ENCODE measurements at regions not wholly inside any gene's neighbourhood (a gene's known extent, or its start where the extent isn't known, plus 50 kb on each side); places are given as distances from the start of the nearest gene placed in this dataset.

- Mint-ChIP-seq H3K4me3 (no peak overlapping the region), H3K27ac (no peak overlapping the region), H3K9me3 (no peaks in the 10 kb centered on the region), H3K27me3 (ENCODE audit: low read depth) (no peaks in the 10 kb centered on the region), H3K4me1 (ENCODE audit: low read depth) (no peaks in the 10 kb centered on the region), H3K36me3 (ENCODE audit: low read depth) (no peaks in the 10 kb centered on the region)
Measured at GRCh38 chr4:163790231-163790630, 295.7 kb downstream of the TMA16 start.

GRCh38 chr4:163795885-163796284, 301.4 kb downstream of the TMA16 start:
- Mint-ChIP-seq H3K27me3 (ENCODE audit: low read depth) (no peaks in the 10 kb centered on the region), H3K9me3 (no peaks in the 10 kb centered on the region), H3K4me3 (no peak overlapping the region), H3K36me3 (ENCODE audit: low read depth) (no peaks in the 10 kb centered on the region), H3K27ac (no peak overlapping the region), H3K4me1 (ENCODE audit: low read depth) (no peaks in the 10 kb centered on the region)

- Mint-ChIP-seq H3K4me3 (no peak overlapping the region), H3K27me3 (ENCODE audit: low read depth) (no peaks in the 10 kb centered on the region), H3K9me3 (no peaks in the 10 kb centered on the region), H3K4me1 (ENCODE audit: low read depth) (no peaks in the 10 kb centered on the region), H3K27ac (no peak overlapping the region), H3K36me3 (ENCODE audit: low read depth) (no peaks in the 10 kb centered on the region)
Measured at GRCh38 chr4:163804001-163804400, 309.5 kb downstream of the TMA16 start.

- no peaks in the 10 kb centered on the region for H3K4me1 Mint-ChIP-seq (ENCODE audit: low read depth)
- no peaks in the 10 kb centered on the region for H3K27me3 Mint-ChIP-seq (ENCODE audit: low read depth)
- no peaks in the 10 kb centered on the region for H3K36me3 Mint-ChIP-seq (ENCODE audit: low read depth)
- H3K4me3 Mint-ChIP-seq = no peak overlapping the region
- no peak overlapping the region for H3K27ac Mint-ChIP-seq
- no peaks in the 10 kb centered on the region for H3K9me3 Mint-ChIP-seq
Measured at GRCh38 chr4:163806653-163807052, 312.2 kb downstream of the TMA16 start.

- no peak overlapping the region for H3K27ac Mint-ChIP-seq
- H3K4me1 Mint-ChIP-seq (ENCODE audit: low read depth) = no peaks in the 10 kb centered on the region
- no peaks in the 10 kb centered on the region for H3K9me3 Mint-ChIP-seq
- no peaks in the 10 kb centered on the region for H3K27me3 Mint-ChIP-seq (ENCODE audit: low read depth)
- no peak overlapping the region for H3K4me3 Mint-ChIP-seq
- H3K36me3 Mint-ChIP-seq (ENCODE audit: low read depth) = no peaks in the 10 kb centered on the region
Measured at GRCh38 chr4:163808011-163808410, 313.5 kb downstream of the TMA16 start.

- H3K4me1 Mint-ChIP-seq (ENCODE audit: low read depth) = no peaks in the 10 kb centered on the region
- no peak overlapping the region for H3K4me3 Mint-ChIP-seq
- H3K9me3 Mint-ChIP-seq = no peaks in the 10 kb centered on the region
- H3K27me3 Mint-ChIP-seq (ENCODE audit: low read depth) = no peaks in the 10 kb centered on the region
- H3K36me3 Mint-ChIP-seq (ENCODE audit: low read depth) = no peaks in the 10 kb centered on the region
- no peak overlapping the region for H3K27ac Mint-ChIP-seq
Measured at GRCh38 chr4:163810755-163811154, 316.3 kb downstream of the TMA16 start.

GRCh38 chr4:163815776-163816175, 321.3 kb downstream of the TMA16 start:
- no peaks in the 10 kb centered on the region for H3K4me1 Mint-ChIP-seq (ENCODE audit: low read depth)
- no peaks in the 10 kb centered on the region for H3K27me3 Mint-ChIP-seq (ENCODE audit: low read depth)
- no peak overlapping the region for H3K27ac Mint-ChIP-seq
- H3K9me3 Mint-ChIP-seq = no peaks in the 10 kb centered on the region
- no peaks in the 10 kb centered on the region for H3K36me3 Mint-ChIP-seq (ENCODE audit: low read depth)
- H3K4me3 Mint-ChIP-seq = no peak overlapping the region

GRCh38 chr4:163816494-163816893, 322.0 kb downstream of the TMA16 start:
- no peaks in the 10 kb centered on the region for H3K36me3 Mint-ChIP-seq (ENCODE audit: low read depth)
- no peak overlapping the region for H3K4me3 Mint-ChIP-seq
- H3K27ac Mint-ChIP-seq = no peak overlapping the region
- H3K4me1 Mint-ChIP-seq (ENCODE audit: low read depth) = no peaks in the 10 kb centered on the region
- H3K9me3 Mint-ChIP-seq = no peaks in the 10 kb centered on the region
- H3K27me3 Mint-ChIP-seq (ENCODE audit: low read depth) = no peaks in the 10 kb centered on the region

- Mint-ChIP-seq H3K27ac (no peak overlapping the region), H3K4me3 (no peak overlapping the region), H3K9me3 (no peaks in the 10 kb centered on the region), H3K36me3 (ENCODE audit: low read depth) (no peaks in the 10 kb centered on the region), H3K4me1 (ENCODE audit: low read depth) (no peaks in the 10 kb centered on the region), H3K27me3 (ENCODE audit: low read depth) (no peaks in the 10 kb centered on the region)
Measured at GRCh38 chr4:163818673-163819072, 324.2 kb downstream of the TMA16 start.

- Mint-ChIP-seq H3K4me3 (no peak overlapping the region), H3K4me1 (ENCODE audit: low read depth) (no peaks in the 10 kb centered on the region), H3K36me3 (ENCODE audit: low read depth) (no peaks in the 10 kb centered on the region), H3K9me3 (no peaks in the 10 kb centered on the region), H3K27ac (peak overlapping the region; percentile 36), H3K27me3 (ENCODE audit: low read depth) (no peaks in the 10 kb centered on the region)
Measured at GRCh38 chr4:163833669-163834068, 339.2 kb downstream of the TMA16 start.

- no peaks in the 10 kb centered on the region for H3K27me3 Mint-ChIP-seq (ENCODE audit: low read depth)
- no peaks in the 10 kb centered on the region for H3K4me1 Mint-ChIP-seq (ENCODE audit: low read depth)
- H3K36me3 Mint-ChIP-seq (ENCODE audit: low read depth) = no peaks in the 10 kb centered on the region
- H3K4me3 Mint-ChIP-seq = no peak overlapping the region
- no peak overlapping the region for H3K27ac Mint-ChIP-seq
- no peaks in the 10 kb centered on the region for H3K9me3 Mint-ChIP-seq
Measured at GRCh38 chr4:163846008-163846407, 351.5 kb downstream of the TMA16 start.

- H3K9me3 Mint-ChIP-seq = no peaks in the 10 kb centered on the region
- no peaks in the 10 kb centered on the region for H3K27me3 Mint-ChIP-seq (ENCODE audit: low read depth)
- no peak overlapping the region for H3K27ac Mint-ChIP-seq
- H3K4me1 Mint-ChIP-seq (ENCODE audit: low read depth) = no peaks in the 10 kb centered on the region
- no peaks in the 10 kb centered on the region for H3K36me3 Mint-ChIP-seq (ENCODE audit: low read depth)
- H3K4me3 Mint-ChIP-seq = no peak overlapping the region
Measured at GRCh38 chr4:163852246-163852645, 357.8 kb downstream of the TMA16 start.

- H3K4me3 Mint-ChIP-seq = no peak overlapping the region
- H3K4me1 Mint-ChIP-seq (ENCODE audit: low read depth) = no peaks in the 10 kb centered on the region
- H3K36me3 Mint-ChIP-seq (ENCODE audit: low read depth) = no peaks in the 10 kb centered on the region
- H3K27ac Mint-ChIP-seq = no peak overlapping the region
- H3K27me3 Mint-ChIP-seq (ENCODE audit: low read depth) = no peaks in the 10 kb centered on the region
- H3K9me3 Mint-ChIP-seq = no peaks in the 10 kb centered on the region
Measured at GRCh38 chr4:163857903-163858302, 363.4 kb downstream of the TMA16 start.

- no peaks in the 10 kb centered on the region for H3K9me3 Mint-ChIP-seq
- H3K4me1 Mint-ChIP-seq (ENCODE audit: low read depth) = no peaks in the 10 kb centered on the region
- H3K27me3 Mint-ChIP-seq (ENCODE audit: low read depth) = no peaks in the 10 kb centered on the region
- H3K27ac Mint-ChIP-seq = no peak overlapping the region
- H3K4me3 Mint-ChIP-seq = no peak overlapping the region
- H3K36me3 Mint-ChIP-seq (ENCODE audit: low read depth) = no peaks in the 10 kb centered on the region
Measured at GRCh38 chr4:163858515-163858914, 364.0 kb downstream of the TMA16 start.

GRCh38 chr4:163863082-163863481, 368.6 kb downstream of the TMA16 start:
- H3K9me3 Mint-ChIP-seq = no peaks in the 10 kb centered on the region
- H3K27ac Mint-ChIP-seq = no peak overlapping the region
- no peaks in the 10 kb centered on the region for H3K36me3 Mint-ChIP-seq (ENCODE audit: low read depth)
- no peak overlapping the region for H3K4me3 Mint-ChIP-seq
- H3K4me1 Mint-ChIP-seq (ENCODE audit: low read depth) = no peaks in the 10 kb centered on the region
- no peaks in the 10 kb centered on the region for H3K27me3 Mint-ChIP-seq (ENCODE audit: low read depth)

- Mint-ChIP-seq H3K4me1 (ENCODE audit: low read depth) (no peaks in the 10 kb centered on the region), H3K27me3 (ENCODE audit: low read depth) (no peaks in the 10 kb centered on the region), H3K9me3 (no peaks in the 10 kb centered on the region), H3K36me3 (ENCODE audit: low read depth) (no peaks in the 10 kb centered on the region), H3K4me3 (no peak overlapping the region), H3K27ac (no peak overlapping the region)
Measured at GRCh38 chr4:163865010-163865409, 370.5 kb downstream of the TMA16 start.
